ENCODE measurements at regions not wholly inside any gene's neighbourhood (a gene's known extent, or its start where the extent isn't known, plus 50 kb on each side); places are given as distances from the start of the nearest gene placed in this dataset.

GRCh38 chr16:48004141-48004695 lies 151.6 kb downstream of the ABCC12 start:
- H3K27me3 Mint-ChIP-seq = no peaks in the 10 kb centered on the region
- DNase-seq = no peak
- CTCF ChIA-PET = no interaction called here
- H3K36me3 Mint-ChIP-seq = no peaks in the 10 kb centered on the region
- no peak overlapping the region for H3K4me3 Mint-ChIP-seq
- H3K4me1 Mint-ChIP-seq = no peaks in the 10 kb centered on the region
- H3K27ac Mint-ChIP-seq = no peak overlapping the region
- peaks cover 8% of the 10 kb centered on the region for H3K9me3 Mint-ChIP-seq

GRCh38 chr16:48003206-48003907 lies 152.4 kb downstream of the ABCC12 start:
- peaks cover 8% of the 10 kb centered on the region for H3K9me3 Mint-ChIP-seq
- CTCF ChIA-PET = no interaction called here
- no peak overlapping the region for H3K27ac Mint-ChIP-seq
- H3K27me3 Mint-ChIP-seq = no peaks in the 10 kb centered on the region
- H3K36me3 Mint-ChIP-seq = no peaks in the 10 kb centered on the region
- no peaks in the 10 kb centered on the region for H3K4me1 Mint-ChIP-seq
- no peak overlapping the region for H3K4me3 Mint-ChIP-seq
- DNase-seq = no peak

GRCh38 chr16:48001324-48001895 lies 154.4 kb downstream of the ABCC12 start:
- Mint-ChIP-seq H3K27ac (no peak overlapping the region), H3K4me3 (no peak overlapping the region), H3K4me1 (no peaks in the 10 kb centered on the region), H3K27me3 (no peaks in the 10 kb centered on the region), H3K36me3 (no peaks in the 10 kb centered on the region), H3K9me3 (peaks cover 2% of the 10 kb centered on the region)
- DNase-seq = no peak
- CTCF ChIA-PET = no interaction called here

GRCh38 chr16:48000622-48001021 lies 155.2 kb downstream of the ABCC12 start:
- no peaks in the 10 kb centered on the region for H3K36me3 Mint-ChIP-seq
- H3K9me3 Mint-ChIP-seq = peaks cover 2% of the 10 kb centered on the region
- CTCF ChIA-PET = no interaction called here
- DNase-seq = no peak
- no peak overlapping the region for H3K27ac Mint-ChIP-seq
- H3K4me1 Mint-ChIP-seq = no peaks in the 10 kb centered on the region
- no peak overlapping the region for H3K4me3 Mint-ChIP-seq
- no peaks in the 10 kb centered on the region for H3K27me3 Mint-ChIP-seq

GRCh38 chr16:47999595-47999994 lies 156.2 kb downstream of the ABCC12 start:
- Mint-ChIP-seq H3K4me1 (no peaks in the 10 kb centered on the region), H3K36me3 (no peaks in the 10 kb centered on the region), H3K27ac (no peak overlapping the region)

GRCh38 chr16:47995354-47995753 lies 160.4 kb downstream of the ABCC12 start:
- H3K27me3 Mint-ChIP-seq = peaks cover 4% of the 10 kb centered on the region
- H3K9me3 Mint-ChIP-seq = no peaks in the 10 kb centered on the region
- no peak overlapping the region for H3K4me3 Mint-ChIP-seq
- H3K36me3 Mint-ChIP-seq = no peaks in the 10 kb centered on the region
- CTCF ChIA-PET = no interaction called here
- no peak overlapping the region for H3K27ac Mint-ChIP-seq
- H3K4me1 Mint-ChIP-seq = no peaks in the 10 kb centered on the region
- DNase-seq = no peak

More at GRCh38 chr16:47999595-47999994, 156.2 kb downstream of the ABCC12 start:
- no peaks in the 10 kb centered on the region for H3K27me3 Mint-ChIP-seq
- H3K9me3 Mint-ChIP-seq = peaks cover 2% of the 10 kb centered on the region
- no peak overlapping the region for H3K4me3 Mint-ChIP-seq
- no peak for DNase-seq
- CTCF ChIA-PET = no interaction called here

- CTCF ChIA-PET = no interaction called here
- DNase-seq = no peak
- H3K27ac Mint-ChIP-seq = no peak overlapping the region
- no peak overlapping the region for H3K4me3 Mint-ChIP-seq
- H3K27me3 Mint-ChIP-seq = peaks cover 4% of the 10 kb centered on the region
- H3K4me1 Mint-ChIP-seq = no peaks in the 10 kb centered on the region
- H3K9me3 Mint-ChIP-seq = no peaks in the 10 kb centered on the region
- no peaks in the 10 kb centered on the region for H3K36me3 Mint-ChIP-seq
Observed at GRCh38 chr16:47991491-47991890, 164.3 kb downstream of the ABCC12 start.

- CTCF ChIA-PET = no interaction called here
- H3K27ac Mint-ChIP-seq = no peak overlapping the region
Observed at GRCh38 chr16:47990676-47991075, 165.1 kb downstream of the ABCC12 start.

GRCh38 chr16:47987136-47987535 lies 168.7 kb downstream of the ABCC12 start:
- H3K36me3 Mint-ChIP-seq = no peaks in the 10 kb centered on the region
- no peak overlapping the region for H3K27ac Mint-ChIP-seq
- CTCF ChIA-PET = no interaction called here
- no peak overlapping the region for H3K4me3 Mint-ChIP-seq
- no peaks in the 10 kb centered on the region for H3K4me1 Mint-ChIP-seq
- H3K9me3 Mint-ChIP-seq = no peaks in the 10 kb centered on the region
- no peak for DNase-seq
- H3K27me3 Mint-ChIP-seq = no peaks in the 10 kb centered on the region

More at GRCh38 chr16:47990676-47991075, 165.1 kb downstream of the ABCC12 start:
- Mint-ChIP-seq H3K9me3 (no peaks in the 10 kb centered on the region), H3K27me3 (peaks cover 4% of the 10 kb centered on the region), H3K4me1 (no peaks in the 10 kb centered on the region), H3K4me3 (no peak overlapping the region), H3K36me3 (no peaks in the 10 kb centered on the region)
- no peak for DNase-seq

GRCh38 chr16:47986031-47986430 lies 169.8 kb downstream of the ABCC12 start:
- H3K9me3 Mint-ChIP-seq = no peaks in the 10 kb centered on the region
- H3K4me3 Mint-ChIP-seq = no peak overlapping the region
- no peaks in the 10 kb centered on the region for H3K36me3 Mint-ChIP-seq
- CTCF ChIA-PET = no interaction called here
- no peak for DNase-seq
- no peaks in the 10 kb centered on the region for H3K27me3 Mint-ChIP-seq
- no peaks in the 10 kb centered on the region for H3K4me1 Mint-ChIP-seq
- H3K27ac Mint-ChIP-seq = no peak overlapping the region

- no peak for DNase-seq
- Mint-ChIP-seq H3K27ac (no peak overlapping the region), H3K36me3 (no peaks in the 10 kb centered on the region), H3K4me3 (no peak overlapping the region), H3K27me3 (no peaks in the 10 kb centered on the region), H3K4me1 (no peaks in the 10 kb centered on the region), H3K9me3 (no peaks in the 10 kb centered on the region)
- CTCF ChIA-PET = no interaction called here
Observed at GRCh38 chr16:47984669-47985068, 171.1 kb downstream of the ABCC12 start.

- no peaks in the 10 kb centered on the region for H3K36me3 Mint-ChIP-seq
- no peaks in the 10 kb centered on the region for H3K9me3 Mint-ChIP-seq
- H3K27me3 Mint-ChIP-seq = no peaks in the 10 kb centered on the region
- H3K4me1 Mint-ChIP-seq = no peaks in the 10 kb centered on the region
- no peak overlapping the region for H3K27ac Mint-ChIP-seq
- CTCF ChIA-PET = no interaction called here
- H3K4me3 Mint-ChIP-seq = no peak overlapping the region
- no peak for DNase-seq
Observed at GRCh38 chr16:47983999-47984580, 171.7 kb downstream of the ABCC12 start.

- H3K27me3 Mint-ChIP-seq = no peaks in the 10 kb centered on the region
- no peak overlapping the region for H3K27ac Mint-ChIP-seq
- CTCF ChIA-PET = no interaction called here
- no peak overlapping the region for H3K4me3 Mint-ChIP-seq
- H3K4me1 Mint-ChIP-seq = no peaks in the 10 kb centered on the region
- H3K9me3 Mint-ChIP-seq = no peaks in the 10 kb centered on the region
- H3K36me3 Mint-ChIP-seq = no peaks in the 10 kb centered on the region
- no peak for DNase-seq
Observed at GRCh38 chr16:47980212-47980611, 175.6 kb downstream of the ABCC12 start.

- CTCF ChIA-PET = no interaction called here
- Mint-ChIP-seq H3K4me1 (no peaks in the 10 kb centered on the region), H3K4me3 (no peak overlapping the region), H3K27ac (no peak overlapping the region), H3K27me3 (no peaks in the 10 kb centered on the region), H3K36me3 (no peaks in the 10 kb centered on the region), H3K9me3 (no peaks in the 10 kb centered on the region)
- DNase-seq = no peak
Observed at GRCh38 chr16:47979616-47980182, 176.1 kb downstream of the ABCC12 start.

- Mint-ChIP-seq H3K27ac (no peak overlapping the region), H3K4me1 (no peaks in the 10 kb centered on the region), H3K9me3 (no peaks in the 10 kb centered on the region), H3K4me3 (no peak overlapping the region), H3K27me3 (no peaks in the 10 kb centered on the region), H3K36me3 (no peaks in the 10 kb centered on the region)
- CTCF ChIA-PET = no interaction called here
- DNase-seq = no peak
Observed at GRCh38 chr16:47979164-47979520, 176.7 kb downstream of the ABCC12 start.

Measured in activated naive CD4-positive, alpha-beta T cell treated with anti-CD3 and anti-CD28 coated beads, Interleukin-2, amount 10 ng/mL, durations not matched to agents 7 days and 5 days (primary cell).